CD4-positive, alpha-beta T cell treated with Interleukin-15 for 4 hours (primary cell): ENCODE measurements at regions not wholly inside any gene's neighbourhood (a gene's known extent, or its start where the extent isn't known, plus 50 kb on each side); places are given as distances from the start of the nearest gene placed in this dataset.
A peak's percentile ranks its signal among the peaks of the same experiment; 100 is the strongest.

Experiments
- DNase-seq: peaks from one replicate; pipeline ENCODE4 v3.0.0-alpha.2; 2020; ENCODE audit warnings: low spot score

DNA sequence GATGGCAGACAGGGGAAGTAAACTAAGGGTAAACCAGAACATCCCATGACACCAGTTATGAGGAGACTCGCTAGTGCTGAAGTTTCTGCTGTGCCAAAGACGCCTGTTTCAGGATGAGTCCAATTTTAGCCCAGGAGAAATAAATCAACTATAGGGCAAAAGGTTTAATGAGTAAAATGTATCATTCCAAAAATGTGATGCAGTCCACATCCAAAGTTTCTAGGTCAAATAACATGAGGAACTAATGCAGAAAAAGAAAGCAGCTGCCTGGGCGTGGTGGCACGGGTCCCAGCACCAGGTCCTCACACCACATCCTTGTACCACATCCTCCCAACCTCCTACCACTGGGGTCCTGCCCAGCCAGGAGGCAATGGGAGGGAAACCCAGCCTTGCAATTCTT is 126.9 kb upstream of the CTAGE1 start:
- no peak for DNase-seq

DNA sequence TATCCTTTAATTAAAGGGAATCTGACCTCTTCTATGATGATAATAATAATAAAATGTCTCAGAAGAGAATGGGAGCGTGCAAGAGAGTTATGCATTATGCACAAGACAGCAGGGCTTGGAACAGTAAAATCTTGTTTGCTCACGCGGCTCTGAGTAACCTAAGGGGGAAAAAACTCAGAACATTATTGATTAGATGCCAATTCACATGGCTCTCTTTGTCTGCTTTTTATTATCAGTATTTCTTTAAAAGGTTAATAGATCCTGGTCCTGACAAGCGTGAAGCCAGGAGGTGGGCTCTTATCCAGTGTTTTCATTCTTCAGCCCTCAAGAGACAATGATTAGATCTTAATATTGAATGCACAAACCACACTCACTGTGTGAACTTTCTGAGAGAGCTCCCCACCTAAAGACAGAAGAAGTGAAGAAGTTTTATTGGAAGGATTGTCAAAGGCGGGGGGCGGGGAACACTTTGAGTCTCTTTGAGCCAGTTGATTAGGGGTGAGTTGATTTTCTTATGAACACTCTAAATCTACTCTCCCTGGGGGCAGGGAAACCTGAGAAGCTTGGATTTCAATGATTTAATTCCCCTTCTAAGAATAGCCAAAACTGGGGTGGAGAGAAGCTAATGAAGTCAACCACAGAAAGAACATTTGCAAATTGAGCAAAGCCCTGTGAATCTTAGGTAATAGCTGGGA is 127.5 kb upstream of the CTAGE1 start:
- no peak for DNase-seq

DNA sequence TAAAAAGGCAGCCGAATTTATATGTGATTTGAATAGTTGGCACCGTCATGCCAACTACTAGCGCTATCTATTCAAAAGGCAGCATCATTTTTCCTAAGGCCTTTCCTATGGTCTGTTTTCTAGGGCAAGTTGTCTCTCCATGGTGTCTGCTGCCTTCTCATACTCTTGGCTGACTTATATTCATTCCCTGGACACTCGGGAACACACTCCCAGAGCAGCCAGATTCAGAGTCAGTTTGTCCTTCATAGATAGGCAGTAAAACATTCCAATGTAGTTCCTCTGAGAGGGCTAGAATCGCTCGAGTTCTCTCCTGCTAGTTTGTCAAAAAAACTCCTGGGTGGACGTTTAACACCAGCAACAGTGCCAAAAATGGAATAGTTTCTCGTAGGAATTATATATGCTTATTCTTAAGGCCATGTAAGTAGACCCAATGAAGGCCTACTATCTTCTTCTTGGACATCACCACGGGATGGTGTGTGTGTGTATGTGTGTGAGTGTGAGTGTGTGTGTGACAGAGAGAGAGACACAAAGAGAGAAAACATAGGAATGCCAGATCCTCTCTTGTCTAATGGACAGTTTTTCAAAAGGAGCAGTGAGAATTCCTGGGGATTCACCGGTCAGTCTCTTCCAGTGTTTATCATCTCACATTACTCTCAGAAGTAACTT is 129.3 kb upstream of the CTAGE1 start:
- DNase-seq = no peak

DNA sequence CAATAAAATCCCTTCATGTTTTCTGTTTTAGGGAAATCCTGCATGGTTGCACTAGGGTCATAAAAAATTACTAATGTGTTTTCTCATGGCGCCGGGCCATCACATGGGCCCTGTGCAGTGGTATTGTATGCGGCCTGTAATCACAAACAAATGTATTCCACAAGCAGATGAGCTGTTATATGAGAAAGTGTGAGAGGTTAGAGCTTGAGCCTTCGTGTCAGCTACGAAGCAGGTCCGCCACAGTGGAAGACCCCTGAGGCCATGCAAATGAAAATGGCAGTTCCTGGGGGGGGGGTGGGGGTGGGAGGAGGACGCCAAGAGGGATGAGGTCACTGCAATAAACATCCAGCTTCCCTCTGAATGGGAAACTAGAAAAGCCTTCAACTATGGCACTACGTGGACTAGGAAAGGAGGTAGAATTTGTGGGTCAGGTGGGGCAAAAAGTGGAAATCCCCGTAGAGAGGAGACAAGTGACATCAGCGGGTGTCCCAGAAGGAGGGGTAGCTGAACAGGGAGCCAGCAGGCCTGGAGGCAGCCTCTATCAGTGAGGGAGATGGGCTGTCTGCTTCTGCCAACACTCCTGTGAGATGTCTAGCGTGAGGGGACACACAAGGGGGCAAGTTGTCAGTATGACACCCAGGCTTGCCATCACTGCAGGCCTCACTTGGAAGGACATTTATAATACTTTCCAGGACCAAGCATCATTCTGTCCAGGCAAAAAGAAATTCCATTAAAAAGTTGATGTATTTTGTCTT is 130.3 kb upstream of the CTAGE1 start:
- DNase-seq = no peak

DNA sequence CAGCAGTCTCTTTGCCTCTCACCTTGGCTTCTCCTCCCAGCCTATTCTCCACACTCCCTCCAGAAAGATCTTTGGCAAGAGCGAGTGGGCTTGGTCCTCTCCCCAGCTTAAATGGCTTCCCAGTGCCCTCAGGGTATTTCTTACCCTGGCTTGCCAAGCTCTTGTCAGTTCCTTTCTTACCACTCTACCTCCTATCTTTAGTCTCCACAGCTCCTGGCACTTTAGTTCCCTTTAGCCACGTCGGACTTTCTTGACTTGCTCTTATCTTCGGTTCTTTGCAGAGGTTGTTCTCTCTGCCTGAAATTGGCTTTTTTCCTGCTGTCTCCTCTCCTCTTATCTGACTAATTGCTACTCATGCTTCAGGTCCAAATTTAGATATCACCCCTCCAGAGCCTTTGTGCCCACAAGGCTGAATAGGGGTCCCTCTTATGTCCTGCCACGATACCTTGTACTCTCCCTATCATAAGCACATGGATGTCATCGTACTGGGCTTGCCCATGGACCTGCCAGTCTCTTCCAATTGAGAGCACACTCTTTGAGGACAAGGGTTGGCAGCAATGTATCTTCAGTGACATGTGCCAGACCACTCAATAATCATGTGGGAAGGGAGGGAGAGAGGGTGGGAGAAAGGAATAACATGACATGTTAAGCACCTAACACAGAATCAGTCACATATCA is 131.7 kb upstream of the CTAGE1 start:
- no peak for DNase-seq

DNA sequence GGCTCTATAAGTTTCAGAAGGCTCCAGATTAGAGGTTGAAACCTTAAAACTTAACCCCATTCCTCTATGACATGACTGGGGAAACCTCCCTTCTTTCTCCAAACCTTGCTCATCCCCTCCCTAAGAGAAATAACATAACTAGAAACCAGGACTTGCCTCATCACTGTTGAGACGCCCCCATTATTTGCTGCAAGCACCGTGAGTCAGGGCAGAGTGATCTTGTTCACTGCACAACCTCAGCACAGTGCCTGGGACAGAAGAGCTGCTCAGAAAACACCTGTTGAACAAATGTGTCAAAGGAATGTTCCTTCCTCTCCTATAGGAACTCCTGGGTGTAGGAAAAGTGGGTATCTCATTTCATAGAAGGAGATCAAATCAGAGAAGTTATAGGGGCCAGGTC is 132.7 kb upstream of the CTAGE1 start:
- DNase-seq = no peak

DNA sequence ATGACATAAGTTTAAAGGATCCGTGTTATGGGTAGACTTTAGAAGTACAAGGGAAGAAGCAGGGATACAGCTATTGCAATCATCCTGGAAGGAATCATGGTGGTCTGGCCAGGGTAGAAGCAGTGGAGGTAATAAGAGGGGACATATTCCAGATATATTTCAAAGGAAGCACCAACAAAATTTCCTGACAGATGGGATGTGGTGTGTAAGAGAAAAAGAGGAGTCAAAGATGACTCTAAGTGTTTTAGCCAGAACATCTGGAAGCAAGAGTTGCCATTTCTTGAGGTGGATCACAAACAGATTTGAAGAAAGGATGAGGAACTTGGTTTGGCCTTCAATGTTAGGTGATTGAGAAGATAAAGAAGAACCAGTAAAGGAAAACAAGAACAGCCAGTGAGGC is 133.1 kb upstream of the CTAGE1 start:
- DNase-seq = no peak

DNA sequence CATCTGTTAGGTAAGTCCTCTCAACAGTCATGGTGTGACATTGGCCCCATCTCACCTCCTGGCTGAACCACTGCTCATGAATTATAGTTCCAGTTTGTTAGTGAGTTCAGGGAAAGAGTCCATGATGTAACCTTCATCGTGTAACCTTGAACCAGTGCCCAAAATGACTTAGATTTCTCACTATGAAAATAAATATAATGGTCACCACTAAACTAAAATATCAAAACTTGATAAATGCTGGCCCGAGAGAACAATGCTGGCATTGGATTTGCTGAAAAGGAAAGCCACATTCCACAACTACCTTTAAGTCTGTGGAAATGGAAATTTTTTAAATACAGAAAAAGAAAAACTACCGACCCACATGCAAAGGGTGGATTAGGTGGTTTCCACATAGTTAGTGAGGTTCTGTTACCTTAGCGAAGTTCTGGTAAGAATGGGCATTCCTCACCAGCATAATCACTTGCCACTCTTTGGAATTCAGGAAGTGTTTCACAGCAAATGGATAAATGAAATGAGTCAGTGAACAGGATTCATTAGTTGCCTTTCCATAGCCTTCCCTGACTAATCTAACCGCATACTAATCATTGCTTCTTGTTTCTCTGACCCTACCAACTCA is 133.9 kb upstream of the CTAGE1 start:
- DNase-seq = no peak

DNA sequence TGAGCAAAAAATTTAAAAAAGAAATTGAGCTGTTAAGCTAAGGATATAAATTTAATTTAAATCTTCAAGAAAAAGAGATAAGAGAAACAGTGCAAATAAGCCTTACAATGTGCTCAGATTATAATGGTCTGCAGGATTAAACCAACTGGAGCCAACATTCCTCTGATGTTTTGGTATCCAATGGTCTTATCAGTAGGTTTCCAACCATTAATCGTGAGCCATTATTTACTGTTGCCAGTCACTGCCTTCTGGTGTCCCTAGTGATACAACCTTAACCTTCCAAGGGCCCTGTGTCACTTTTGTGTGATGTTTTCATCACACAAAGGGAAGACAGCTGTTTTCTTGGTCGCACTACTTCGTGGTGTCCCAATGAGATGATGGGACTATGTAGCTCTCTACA is 134.5 kb upstream of the CTAGE1 start:
- DNase-seq = no peak

DNA sequence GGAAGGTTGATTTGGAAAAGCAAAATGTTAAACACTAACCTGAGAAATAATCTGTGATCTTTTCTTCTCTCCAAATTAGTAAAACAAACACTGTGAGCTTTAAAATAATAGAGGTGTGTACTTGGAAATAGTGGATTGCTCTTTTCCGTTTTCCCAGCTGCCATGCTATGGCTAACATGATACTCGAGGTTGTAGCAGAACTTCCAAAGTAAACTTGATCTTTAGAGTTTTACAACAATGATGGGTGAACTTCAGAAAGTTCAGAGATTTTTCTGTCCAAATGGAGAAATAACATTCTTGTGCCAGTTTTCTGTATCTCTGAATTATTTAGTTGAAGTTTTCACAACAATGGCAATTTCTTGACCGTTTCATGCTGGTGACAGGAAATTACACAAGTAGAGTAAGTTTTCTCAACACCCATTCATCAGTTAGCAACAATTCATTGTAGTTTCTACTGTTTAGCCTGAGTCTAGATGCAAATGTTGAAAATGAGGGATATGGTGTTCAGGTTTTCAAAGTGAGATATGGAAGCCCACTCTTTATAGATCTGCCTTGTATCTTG is 135.3 kb upstream of the CTAGE1 start:
- no peak for DNase-seq

DNA sequence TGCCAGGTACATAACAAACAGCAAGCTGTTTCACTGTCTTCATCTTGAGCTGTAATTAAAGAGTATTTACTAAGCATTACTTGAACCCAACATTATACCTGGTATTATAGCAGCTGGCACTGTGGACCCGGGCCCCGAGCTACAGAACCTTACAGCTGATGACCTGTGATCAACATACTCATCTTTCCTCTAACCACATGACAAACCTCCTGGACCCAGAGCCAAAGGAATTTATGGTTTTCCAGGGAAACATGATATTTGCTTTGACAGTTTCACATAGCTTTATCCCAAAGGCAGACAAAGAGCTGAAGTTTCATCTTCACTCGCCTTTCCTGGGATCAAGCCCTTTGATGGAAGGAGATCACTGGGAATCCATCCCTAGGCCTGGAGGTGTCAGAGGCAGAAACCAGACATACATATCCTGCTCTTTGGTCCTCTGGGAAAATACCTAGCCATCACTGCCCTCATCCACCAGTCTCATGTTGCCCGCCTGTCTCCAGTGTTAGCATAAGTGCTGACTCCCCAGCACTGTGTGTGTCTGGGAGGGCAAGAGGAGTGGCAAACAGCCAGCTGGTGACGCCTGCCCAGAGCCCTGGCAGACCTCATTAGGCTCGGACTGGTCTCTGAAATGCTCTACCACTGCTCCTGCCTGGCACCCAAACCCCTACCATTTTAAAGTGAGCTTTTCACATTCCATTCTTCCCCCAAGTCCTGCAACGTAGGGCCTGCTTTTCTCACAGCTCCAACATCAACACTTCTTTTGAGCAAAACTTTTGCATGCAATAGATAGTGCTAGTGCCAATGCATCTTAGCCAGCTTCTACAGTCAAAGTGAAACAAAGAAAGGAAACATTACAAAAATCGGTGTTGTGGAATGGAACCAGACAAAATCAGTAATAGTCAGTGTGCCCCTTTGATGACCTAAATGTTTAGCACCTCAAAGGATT is 138.8 kb upstream of the CTAGE1 start:
- no peak for DNase-seq

DNA sequence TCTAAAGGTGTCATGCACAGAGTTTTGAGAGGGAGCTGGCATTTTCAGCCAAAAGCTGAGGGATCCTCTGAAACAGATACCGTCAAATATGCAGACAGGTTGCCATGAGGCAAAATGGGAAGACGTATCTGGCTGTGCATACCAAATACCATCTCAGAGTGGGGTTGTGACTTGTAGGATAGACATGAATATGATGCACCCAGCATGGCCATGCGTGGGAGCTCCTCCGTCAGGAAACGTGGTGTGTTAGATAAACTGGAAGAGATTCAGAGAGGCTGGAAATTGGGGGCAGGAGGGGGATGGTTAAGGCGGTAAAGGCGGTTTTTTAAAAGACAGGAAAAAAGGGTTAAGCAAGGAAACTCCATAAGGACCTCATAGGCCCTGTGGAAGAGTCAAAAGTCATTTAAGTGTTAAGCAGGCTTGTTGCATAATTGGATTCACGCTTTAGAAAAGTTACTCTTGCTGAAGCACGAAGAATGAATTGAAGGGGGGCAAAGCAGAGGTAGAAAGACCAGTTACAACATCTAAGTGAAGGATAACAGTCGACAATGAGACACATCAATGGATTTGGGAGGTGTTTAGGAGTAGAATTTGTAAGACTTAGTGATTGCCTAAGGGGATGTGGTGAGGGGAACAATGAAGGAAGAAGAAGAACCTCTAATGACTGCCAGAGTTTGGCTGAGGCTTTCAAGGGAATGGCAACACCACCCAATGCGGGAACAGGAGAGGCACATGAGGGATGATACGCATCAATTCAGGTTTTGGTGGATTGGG is 139.6 kb upstream of the CTAGE1 start:
- DNase-seq = no peak

DNA sequence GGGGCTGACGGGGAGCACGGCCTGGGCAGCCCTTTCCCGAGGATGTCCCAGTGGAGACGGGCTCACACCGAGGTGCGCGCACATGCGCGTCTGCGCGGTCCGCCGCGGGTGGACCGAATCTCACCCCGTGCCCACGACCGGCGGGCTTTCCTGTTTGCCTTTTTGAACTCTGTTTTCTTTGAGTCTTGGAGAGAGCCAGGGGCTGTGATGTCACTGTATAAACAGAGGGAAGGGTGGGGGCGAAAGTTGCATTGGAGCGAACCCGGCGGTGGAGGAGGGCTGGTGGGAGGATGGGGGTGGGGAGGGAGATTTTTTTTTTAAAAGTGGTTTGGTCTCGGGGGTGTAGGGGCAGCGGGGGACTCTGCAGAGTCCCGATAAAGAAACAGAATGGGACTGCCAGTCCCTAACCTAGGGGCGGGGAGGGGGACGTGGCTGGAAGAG is 141.2 kb upstream of the CTAGE1 start:
- DNase-seq = no peak

DNA sequence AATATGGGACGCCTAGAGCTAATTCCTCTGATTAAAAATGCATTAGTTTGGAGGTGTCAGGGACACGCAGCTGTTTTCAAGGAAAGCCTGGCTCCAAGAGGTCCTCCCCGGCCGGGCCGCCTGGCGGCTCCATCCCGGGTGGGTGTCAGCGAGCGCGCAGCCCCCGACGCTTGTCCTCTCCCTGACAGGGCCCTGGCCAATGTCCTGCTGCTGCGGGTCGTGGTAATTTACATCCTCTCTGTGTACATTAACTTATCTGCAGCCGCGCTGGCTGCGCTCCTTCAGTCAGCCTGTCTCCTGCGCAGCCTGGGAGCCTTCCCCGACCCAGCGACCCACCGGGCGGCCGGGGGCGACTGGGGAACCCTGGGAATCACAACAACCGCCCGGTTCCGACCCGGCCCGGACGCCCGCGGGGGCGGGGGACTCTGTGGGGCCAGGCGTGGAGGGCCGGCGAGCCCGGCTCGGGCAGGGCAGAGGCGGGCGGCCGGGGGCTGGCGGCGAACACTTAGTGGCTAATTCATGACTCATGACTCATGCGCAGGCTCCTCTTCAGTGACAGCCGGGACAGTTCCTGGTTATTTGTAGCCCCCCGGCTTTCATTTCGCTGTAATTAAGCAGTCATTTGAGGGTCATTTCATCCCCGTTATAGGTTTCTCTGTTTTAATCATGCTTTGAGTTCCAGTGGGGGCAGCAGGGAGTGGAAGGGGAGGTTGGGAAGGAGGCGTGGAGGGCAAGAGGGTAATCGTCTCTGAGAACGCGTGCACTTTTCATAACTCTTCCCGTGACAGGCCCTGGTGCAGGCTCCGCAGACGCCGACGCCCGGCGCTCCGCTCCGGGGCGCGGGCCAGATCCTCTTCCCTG is 141.9 kb upstream of the CTAGE1 start:
- peak; percentile 7 for DNase-seq

DNA sequence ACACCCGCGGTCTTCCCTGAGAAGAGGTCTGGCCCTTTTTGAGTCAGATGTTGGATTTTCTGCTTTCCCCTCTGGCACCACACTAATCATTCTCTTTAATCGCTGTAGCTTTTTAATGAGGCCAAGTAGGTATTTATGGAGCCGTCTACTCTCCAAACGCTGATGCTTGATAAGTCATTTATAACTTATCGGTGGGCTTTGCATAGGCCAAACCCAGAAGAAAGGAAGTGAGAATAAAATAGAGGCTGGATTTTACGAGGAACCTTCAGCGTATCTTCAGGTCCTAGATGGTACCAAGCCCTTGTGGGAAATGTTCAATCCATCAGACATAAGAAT is 142.5 kb upstream of the CTAGE1 start:
- DNase-seq = no peak

DNA sequence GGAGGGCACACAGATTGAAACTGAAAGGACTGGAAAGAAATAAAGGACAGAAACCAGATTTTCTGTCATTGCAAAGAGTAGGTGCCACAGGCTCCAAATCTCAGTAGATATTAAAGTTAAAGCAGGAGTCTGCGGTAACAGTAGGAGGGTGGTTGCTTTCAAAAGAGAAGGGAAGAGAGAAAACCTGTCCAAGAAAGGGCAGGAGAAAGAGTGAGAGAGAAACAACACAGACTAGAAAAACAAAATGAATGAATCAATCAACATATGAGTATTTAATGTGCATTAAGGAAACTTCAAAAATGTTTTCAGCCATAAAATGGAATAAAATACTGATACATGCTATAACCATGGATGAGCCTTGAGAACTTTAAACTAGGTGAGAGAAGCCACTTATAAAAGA is 143.1 kb upstream of the CTAGE1 start:
- DNase-seq = no peak

DNA sequence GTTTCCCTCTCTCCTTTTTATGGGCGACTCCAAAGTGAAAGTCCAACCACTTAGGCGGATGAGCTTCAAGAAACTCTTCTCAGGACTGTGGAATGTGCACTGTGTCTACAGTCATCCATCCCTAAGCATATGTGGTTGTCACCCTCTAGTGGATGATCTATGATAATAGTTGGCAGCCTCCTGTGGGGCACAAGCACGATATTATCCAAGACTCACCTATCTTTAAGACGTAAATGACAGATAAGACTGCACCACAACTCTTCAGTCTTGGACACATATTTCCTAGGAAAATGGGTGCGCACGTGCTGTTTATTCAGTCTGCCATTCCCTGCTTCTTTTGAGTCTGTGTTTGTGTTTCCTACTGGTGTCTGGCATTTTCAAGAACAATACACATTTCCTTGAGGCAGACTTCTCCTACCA is 145.5 kb upstream of the CTAGE1 start:
- peak; percentile 47 for DNase-seq

DNA sequence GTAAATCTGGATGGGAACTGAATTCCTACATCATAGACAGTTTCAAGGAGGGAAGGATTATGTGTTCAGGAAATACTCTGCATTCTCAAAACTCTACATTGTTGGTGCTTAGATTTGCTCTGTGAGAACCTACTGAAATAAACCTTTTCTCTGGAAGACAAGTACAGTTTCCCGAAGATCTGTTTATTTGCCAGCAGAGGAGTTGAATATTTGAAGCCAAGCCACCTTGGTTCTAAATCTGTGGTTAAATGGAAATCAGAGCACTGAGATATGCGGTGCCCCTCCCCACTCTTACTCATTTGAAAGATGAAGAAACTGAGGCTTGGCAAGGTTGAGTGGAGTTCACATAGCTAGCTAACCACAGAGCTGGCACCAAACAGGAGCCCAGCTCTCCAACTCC is 146.3 kb upstream of the CTAGE1 start:
- no peak for DNase-seq
